ENCODE measurements at regions not wholly inside any gene's neighbourhood (a gene's known extent, or its start where the extent isn't known, plus 50 kb on each side); places are given as distances from the start of the nearest gene placed in this dataset.

DNA sequence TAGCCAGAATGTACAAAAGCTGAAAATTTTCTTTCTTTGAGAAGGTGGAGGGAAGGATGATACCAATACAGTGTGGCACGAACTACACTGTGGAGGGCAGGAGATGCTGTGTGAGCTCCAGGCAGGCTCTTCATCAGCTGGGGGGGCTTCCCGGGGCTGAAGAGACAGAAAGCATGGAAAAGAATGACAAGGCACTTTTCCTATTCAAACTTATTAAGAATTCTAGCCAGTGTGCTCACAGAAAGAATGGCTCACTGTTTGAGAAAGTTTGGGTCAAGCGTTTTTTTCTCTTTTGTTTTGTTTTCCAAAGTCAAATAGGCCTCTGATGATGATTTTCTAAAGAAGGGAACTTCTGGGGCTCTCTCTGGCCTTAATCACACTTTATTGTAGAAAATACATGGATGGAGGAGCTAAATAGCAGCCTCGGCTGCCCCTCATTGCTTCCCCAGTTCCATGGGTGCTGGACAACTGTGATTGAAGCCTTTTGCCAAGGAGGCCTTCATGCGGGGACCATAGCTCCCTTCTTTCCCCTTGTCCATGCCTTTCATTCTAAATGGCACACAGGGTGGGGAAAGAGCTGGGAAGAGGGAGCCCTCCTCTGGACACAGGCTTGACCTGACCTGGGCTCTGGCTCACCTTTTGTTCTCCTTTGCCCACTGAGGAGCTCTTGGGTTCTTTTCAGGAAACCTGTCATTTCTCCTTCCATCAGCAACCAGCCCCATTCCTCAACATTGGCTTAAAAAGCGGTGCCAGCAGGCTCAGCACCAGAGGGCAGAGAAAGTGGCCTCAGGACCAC lies 130.6 kb downstream of the TDRD15 start:
- TF ChIP-seq, protein P1, sequence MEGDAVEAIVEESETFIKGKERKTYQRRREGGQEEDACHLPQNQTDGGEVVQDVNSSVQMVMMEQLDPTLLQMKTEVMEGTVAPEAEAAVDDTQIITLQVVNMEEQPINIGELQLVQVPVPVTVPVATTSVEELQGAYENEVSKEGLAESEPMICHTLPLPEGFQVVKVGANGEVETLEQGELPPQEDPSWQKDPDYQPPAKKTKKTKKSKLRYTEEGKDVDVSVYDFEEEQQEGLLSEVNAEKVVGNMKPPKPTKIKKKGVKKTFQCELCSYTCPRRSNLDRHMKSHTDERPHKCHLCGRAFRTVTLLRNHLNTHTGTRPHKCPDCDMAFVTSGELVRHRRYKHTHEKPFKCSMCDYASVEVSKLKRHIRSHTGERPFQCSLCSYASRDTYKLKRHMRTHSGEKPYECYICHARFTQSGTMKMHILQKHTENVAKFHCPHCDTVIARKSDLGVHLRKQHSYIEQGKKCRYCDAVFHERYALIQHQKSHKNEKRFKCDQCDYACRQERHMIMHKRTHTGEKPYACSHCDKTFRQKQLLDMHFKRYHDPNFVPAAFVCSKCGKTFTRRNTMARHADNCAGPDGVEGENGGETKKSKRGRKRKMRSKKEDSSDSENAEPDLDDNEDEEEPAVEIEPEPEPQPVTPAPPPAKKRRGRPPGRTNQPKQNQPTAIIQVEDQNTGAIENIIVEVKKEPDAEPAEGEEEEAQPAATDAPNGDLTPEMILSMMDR (conservative IDR thresholded peaks at IDR 0.05 in 1 of 2, IDR thresholded peaks at IDR 0.05 in 1 of 2; ENCODE audit: low read depth in 1 of 2, low read length in 2 of 2), result no peak
- TF ChIP-seq EZH2 (IDR thresholded peaks at IDR 0.05; ENCODE audit: low read length, missing control alignments), result no peak
